B cell (primary cell): ENCODE measurements at regions not wholly inside any gene's neighbourhood (a gene's known extent, or its start where the extent isn't known, plus 50 kb on each side); places are given as distances from the start of the nearest gene placed in this dataset.

Source experiments
- ATAC-seq: fragments of 200-7000 bp; cut with Tn5 transposase; one replicate; pipeline ENCODE4 v1.10.0; 2021; ENCODE audit warnings: low read depth, mild to moderate bottlenecking, moderate number of reproducible peaks, moderate library complexity
- CTCF ChIA-PET: fragments of 350-600 bp; sonication (Branson Sonifier 250); formaldehyde crosslinking; loops from one replicate; lab custom pipeline; 2021; ENCODE audit warnings: antibody characterized with exemption, inconsistent platforms; lab: Charles Lee
- POLR2A ChIA-PET: fragments of 350-600 bp; sonication (Branson Sonifier 250); formaldehyde crosslinking; loops from one replicate; lab custom pipeline; 2021; ENCODE audit warnings: antibody characterized with exemption; lab: Charles Lee
- DNase-seq: peaks from one replicate; pipeline ENCODE4 v3.0.0; 2013
- H2AFZ ChIP-seq: 2 replicates; pipeline ENCODE4 v1.6.1; 2012; ENCODE audit warnings: mild to moderate bottlenecking, low read depth, low read length; ENCODE audit not compliant: insufficient read depth, poor library complexity, severe bottlenecking
- H3K27ac ChIP-seq, 2 donors: 1 replicate in 1 of 2; 2 replicates in 1 of 2; pipeline ENCODE4 v1.5.1; 2012 to 2013; ENCODE audit warnings: low read length in 2 of 2, mild to moderate bottlenecking in 2 of 2, moderate library complexity in 1 of 2
- H3K27me3 ChIP-seq, 4 experiments: fragments of 200-600 bp in 1 of 4; sonication (generic) in 1 of 4; replicated peaks in 1 of 4; 1 replicate in 2 of 4; 2 replicates in 2 of 4; pipeline versions ENCODE4 v1.6.1 to v1.7.0; 2013 to 2016; ENCODE audit warnings: low read length in 3 of 4, mild to moderate bottlenecking in 2 of 4, mixed read lengths in 1 of 4, moderate library complexity in 1 of 4; ENCODE audit not compliant: insufficient read depth in 4 of 4, control insufficient read depth in 3 of 4; ENCODE audit errors: control extremely low read depth in 1 of 4
- H3K36me3 ChIP-seq, 2 experiments: replicated peaks in 1 of 2; 1 replicate in 1 of 2; 2 replicates in 1 of 2; pipeline versions ENCODE4 v1.6.1 to v1.7.1; 2013; ENCODE audit warnings: low read length in 1 of 2; ENCODE audit not compliant: insufficient read depth in 2 of 2, control insufficient read depth in 1 of 2; ENCODE audit errors: control extremely low read depth in 1 of 2, extremely low read depth in 1 of 2
- H3K4me1 ChIP-seq, 2 donors: fragments of 200-600 bp in 1 of 2; sonication (generic) in 1 of 2; 1 replicate in 1 of 2; 2 replicates in 1 of 2; pipeline versions ENCODE4 v1.5.1 to v1.6.1; 2013 to 2017; ENCODE audit warnings: low read length in 2 of 2; ENCODE audit not compliant: control insufficient read depth in 2 of 2, insufficient read depth in 2 of 2
- H3K4me2 ChIP-seq: replicated peaks from 2 replicates; pipeline ENCODE3; 2012; ENCODE audit warnings: mild to moderate bottlenecking, low read depth, low read length; ENCODE audit not compliant: poor library complexity, severe bottlenecking
- H3K4me3 ChIP-seq, 5 experiments: fragments of 200-600 bp in 1 of 5; sonication (generic) in 1 of 5; 1 replicate in 3 of 5; 2 replicates in 2 of 5; pipeline versions ENCODE4 v1.5.1 to v1.7.0; 2011 to 2016; ENCODE audit warnings: low read length in 4 of 5, mild to moderate bottlenecking in 4 of 5, low read depth in 2 of 5, control low read depth in 1 of 5, moderate library complexity in 1 of 5; ENCODE audit not compliant: insufficient read depth in 1 of 5; ENCODE audit errors: control extremely low read depth in 1 of 5, extremely low read depth in 1 of 5
- H3K79me2 ChIP-seq: fragments of 200-600 bp; sonication (generic); one replicate; pipeline ENCODE4 v1.6.0; 2016; ENCODE audit warnings: low read length; ENCODE audit not compliant: control insufficient read depth, insufficient read depth
- H3K9ac ChIP-seq: fragments of 200-600 bp; sonication (generic); 2 replicates; pipeline ENCODE4 v1.6.1; 2017; ENCODE audit warnings: mild to moderate bottlenecking, low read length, moderate library complexity
- H3K9me3 ChIP-seq, 3 donors: one replicate each; pipeline versions ENCODE4 v1.6.1 to v1.7.1; 2013; ENCODE audit warnings: low read length in 2 of 3; ENCODE audit not compliant: control insufficient read depth in 2 of 3, insufficient read depth in 1 of 3; ENCODE audit errors: control extremely low read depth in 1 of 3
- H4K20me1 ChIP-seq: 2 replicates; pipeline ENCODE4 v1.6.0; 2012; ENCODE audit warnings: mild to moderate bottlenecking, low read length; ENCODE audit not compliant: insufficient read depth, control insufficient read depth, poor library complexity, severe bottlenecking
- H3K27ac Mint-ChIP-seq: one replicate; pipeline ENCODE4 v1.8.0; 2021; ENCODE audit warnings: mixed read lengths
- H3K27me3 Mint-ChIP-seq: one replicate; pipeline ENCODE4 v1.8.0; 2021; ENCODE audit warnings: mixed read lengths
- H3K4me1 Mint-ChIP-seq: one replicate; pipeline ENCODE4 v1.8.0; 2021; ENCODE audit warnings: mixed read lengths
- H3K4me3 Mint-ChIP-seq: one replicate; pipeline ENCODE4 v1.8.0; 2021; ENCODE audit warnings: mixed read lengths
- H3K9me3 Mint-ChIP-seq: one replicate; pipeline ENCODE4 v1.8.0; 2022; ENCODE audit warnings: mixed read lengths; ENCODE audit not compliant: insufficient read depth
- CTCF ChIP-seq: fragments of 200-600 bp; IDR thresholded peaks from one replicate; pipeline ENCODE4 v1.8.0; 2022; ENCODE audit warnings: antibody characterized with exemption, mild to moderate bottlenecking
- EZH2 ChIP-seq: IDR thresholded peaks from 2 replicates; pipeline ENCODE4 v1.6.1; 2012; ENCODE audit warnings: borderline replicate concordance, low read depth, mild to moderate bottlenecking, moderate library complexity, low read length; ENCODE audit not compliant: insufficient read depth, poor library complexity, severe bottlenecking
- WGBS: methylation state at CpG from one replicate; pipeline ENCODE4 v1.1.5; 2013; ENCODE audit warnings: missing lambda C conversion rate; ENCODE audit not compliant: insufficient coverage; 5-methylcytosine and 5-hydroxymethylcytosine counted together
- intact Hi-C: fragments of 100-400 bp; cut with micrococcal nuclease; formaldehyde crosslinking; loops from one replicate; pipeline ENCODE4 v1.10.0; 2022

- Histone ChIP-seq H3K9me3 (peaks cover 0 to 7% (median 0%) of the 10 kb centered on the region in 3 donors), H4K20me1 (no peaks in the 10 kb centered on the region), H3K36me3 (no peaks in the 10 kb centered on the region), H3K4me2 (no peak overlapping the region), H3K4me3 (no peak overlapping the region), H3K27ac (no peak overlapping the region), H3K27me3 (no peaks in the 10 kb centered on the region), H3K79me2 (no peaks in the 10 kb centered on the region), H2AFZ (no peak overlapping the region), H3K9ac (no peak overlapping the region), H3K4me1 (no peaks in the 10 kb centered on the region)
- Mint-ChIP-seq H3K4me3 (no peak overlapping the region), H3K9me3 (no peaks in the 10 kb centered on the region), H3K27me3 (no peaks in the 10 kb centered on the region), H3K4me1 (no peaks in the 10 kb centered on the region), H3K27ac (no peak overlapping the region)
- DNase-seq = no peak
- no peak for ATAC-seq
- intact Hi-C loops = no loop called here
- CTCF ChIA-PET = no interaction called here
- WGBS = no CpG with 5 or more reads among the region's 3 CpGs
- POLR2A ChIA-PET = no interaction called here
- TF ChIP-seq CTCF (no peak), EZH2 (no peak)
Observed at GRCh38 chr2:222087998-222088397, 210.8 kb downstream of the PAX3 start.

- H3K4me2 ChIP-seq = no peak overlapping the region
- WGBS = no CpG with 5 or more reads among the region's 3 CpGs
- ChIA-PET POLR2A (no interaction called here), CTCF (no interaction called here)
- no peak overlapping the region for H3K27ac ChIP-seq
- Mint-ChIP-seq H3K27me3 (peaks cover 5% of the 10 kb centered on the region), H3K27ac (no peak overlapping the region), H3K9me3 (no peaks in the 10 kb centered on the region), H3K4me3 (no peak overlapping the region), H3K4me1 (no peaks in the 10 kb centered on the region)
- ATAC-seq = no peak
- intact Hi-C loops = no loop called here
- peaks cover 0 to 5% (median 0%) of the 10 kb centered on the region in 3 donors for H3K9me3 ChIP-seq
- no peak overlapping the region for H2AFZ ChIP-seq
- H3K9ac ChIP-seq = no peak overlapping the region
- no peaks in the 10 kb centered on the region for H3K4me1 ChIP-seq
- no peak overlapping the region for H3K4me3 ChIP-seq
- no peaks in the 10 kb centered on the region for H4K20me1 ChIP-seq
- H3K79me2 ChIP-seq = no peaks in the 10 kb centered on the region
- no peak for TF ChIP-seq EZH2
- no peak for TF ChIP-seq CTCF
- H3K27me3 ChIP-seq = no peaks in the 10 kb centered on the region
- DNase-seq = no peak
- no peaks in the 10 kb centered on the region for H3K36me3 ChIP-seq
Observed at GRCh38 chr2:222082201-222082600, 216.6 kb downstream of the PAX3 start.
